ENCODE measurements at regions not wholly inside any gene's neighbourhood (a gene's known extent, or its start where the extent isn't known, plus 50 kb on each side); places are given as distances from the start of the nearest gene placed in this dataset.
"Not testable (repeated sequence)": the region's sequence is repeated elsewhere in the genome, so short reads cannot be mapped to it uniquely, and the experiment has no call there.

DNA sequence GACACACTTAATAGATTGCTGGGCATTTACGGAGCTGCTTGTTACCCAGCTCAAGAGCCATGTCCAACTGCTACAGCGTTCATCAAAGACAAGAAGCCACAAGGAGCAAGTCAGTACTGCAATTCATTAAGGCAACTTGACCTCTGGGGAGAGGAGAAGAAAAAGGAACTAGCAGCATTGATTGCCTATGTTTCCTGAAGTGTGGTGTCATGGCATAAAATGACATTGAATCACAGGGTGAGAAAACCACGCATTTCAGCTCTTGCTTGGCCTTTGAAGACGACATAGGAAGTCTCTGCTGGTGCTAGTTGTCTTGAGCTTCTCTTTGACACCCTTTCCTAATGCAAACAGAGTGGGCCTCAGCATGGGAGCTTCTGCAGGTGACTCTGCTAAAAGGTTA, 139.1 kb downstream of the CDH26 start:
- DNase-seq (ENCODE audit: low spot score): no peak

DNA sequence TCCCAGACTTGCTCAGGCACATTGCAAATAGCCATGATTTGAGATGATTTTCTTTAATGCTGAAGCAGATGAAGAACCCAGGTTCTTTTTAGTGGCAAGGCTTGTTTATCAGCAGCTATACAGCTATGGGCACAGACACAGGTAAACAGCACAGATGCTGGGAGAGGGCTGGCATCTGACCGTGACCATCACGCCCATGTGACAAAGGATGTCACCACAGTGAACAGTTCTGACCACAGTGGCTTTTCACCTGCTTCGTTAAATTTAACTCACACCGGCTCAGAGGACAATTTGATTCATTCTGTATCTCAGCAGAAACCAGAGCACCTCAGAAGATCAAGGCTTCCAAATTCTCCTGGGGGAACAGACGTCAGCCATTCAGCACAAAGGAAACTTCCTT, 142.6 kb downstream of the CDH26 start:
- DNase-seq (ENCODE audit: low spot score): no peak

DNA sequence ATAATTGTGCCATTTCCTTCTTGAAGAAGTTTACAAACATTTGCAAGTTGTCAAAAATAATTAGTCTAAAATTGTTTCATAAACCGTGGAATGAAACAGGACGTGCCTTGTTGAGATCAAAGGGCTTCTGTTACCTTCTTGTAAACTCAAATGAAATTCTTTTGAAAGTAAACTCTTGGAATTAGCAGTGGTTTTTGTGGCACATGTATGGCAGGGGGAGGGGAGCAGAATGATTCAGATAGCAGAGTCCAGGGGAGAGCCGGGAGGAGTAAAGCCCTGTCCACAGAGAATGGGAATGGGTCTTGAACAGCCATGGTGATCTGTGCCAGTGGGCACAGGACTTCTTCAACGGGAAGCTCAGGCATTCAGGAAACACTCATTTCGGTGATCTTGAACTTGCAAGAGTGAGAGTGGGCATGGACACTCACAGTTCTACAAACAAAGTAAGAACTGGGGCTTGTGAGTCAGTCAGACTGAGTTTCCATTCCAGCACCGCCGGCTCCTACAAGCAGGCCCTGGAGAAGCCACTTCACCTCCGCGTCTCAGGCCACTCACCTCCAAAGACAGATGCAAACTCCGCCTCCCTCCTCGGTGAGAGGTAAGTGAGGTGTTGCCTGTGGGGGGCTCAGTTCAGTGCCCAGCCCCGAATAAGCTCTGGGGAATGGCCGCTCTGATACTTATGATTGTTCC, 143.1 kb downstream of the CDH26 start:
- DNase-seq (ENCODE audit: low spot score): no peak

DNA sequence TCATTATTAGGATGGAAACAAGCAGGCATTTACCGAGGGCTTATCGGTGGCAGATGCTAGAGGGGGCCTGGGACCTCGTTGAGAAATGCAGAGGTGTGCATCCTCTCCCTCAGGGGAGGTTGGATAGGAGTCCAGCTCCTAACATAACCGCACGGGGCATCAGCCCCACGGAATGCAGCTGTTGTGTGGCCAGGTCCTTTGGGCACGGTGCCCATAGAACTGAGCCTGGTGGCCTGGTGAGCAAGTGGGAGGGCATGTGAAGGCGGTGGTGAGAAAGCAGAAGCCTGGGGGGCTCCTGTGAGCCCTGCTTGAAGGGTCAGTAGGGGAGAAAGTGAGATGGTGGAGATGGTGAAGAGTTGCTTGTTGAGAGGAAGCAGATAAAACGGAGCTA, 143.7 kb downstream of the CDH26 start:
- DNase-seq (ENCODE audit: low spot score): no peak

DNA sequence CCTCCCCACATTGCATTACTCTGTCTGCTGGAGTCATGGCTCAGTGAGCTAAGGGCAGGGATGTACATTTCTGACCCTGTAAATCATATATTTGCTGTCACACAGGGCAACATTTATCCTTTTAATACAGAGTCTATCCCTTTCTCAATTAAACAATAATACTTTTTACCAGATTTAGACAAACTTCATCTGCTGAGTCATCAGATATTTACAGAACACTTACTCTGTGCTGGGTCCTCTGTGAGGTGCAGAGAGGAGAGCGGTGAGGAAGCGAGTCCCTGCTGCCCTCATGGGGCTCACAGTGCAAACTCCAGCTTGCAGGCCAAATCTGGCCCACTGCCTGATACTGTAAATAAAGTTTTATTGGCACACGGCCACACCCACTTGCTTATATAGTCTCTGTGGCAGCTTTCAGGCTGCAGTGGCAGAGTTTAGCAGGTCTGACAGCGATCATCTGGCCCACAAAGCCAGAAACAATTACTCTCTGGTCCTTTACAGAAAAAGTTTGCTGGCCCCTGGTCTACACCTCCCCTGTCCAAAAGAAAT, 144.5 kb downstream of the CDH26 start:
- DNase-seq (ENCODE audit: low spot score): no peak

GRCh38 chr20:60104993-60105803, 147.0 kb downstream of the CDH26 start:
- no peak for DNase-seq (ENCODE audit: low spot score)

GRCh38 chr20:60106186-60106585, 148.0 kb downstream of the CDH26 start:
- not testable (repeated sequence) for DNase-seq (ENCODE audit: low spot score)

- no peak for DNase-seq (ENCODE audit: low spot score)
Observed at GRCh38 chr20:60107621-60108390, 149.6 kb downstream of the CDH26 start.

- DNase-seq (ENCODE audit: low spot score): no peak
Observed at GRCh38 chr20:60108397-60108796, 150.2 kb downstream of the CDH26 start.

GRCh38 chr20:60113024-60113724, 155.0 kb downstream of the CDH26 start:
- no peak for DNase-seq (ENCODE audit: low spot score)

GRCh38 chr20:60113771-60114170, 155.5 kb downstream of the CDH26 start:
- DNase-seq (ENCODE audit: low spot score): no peak

DNA sequence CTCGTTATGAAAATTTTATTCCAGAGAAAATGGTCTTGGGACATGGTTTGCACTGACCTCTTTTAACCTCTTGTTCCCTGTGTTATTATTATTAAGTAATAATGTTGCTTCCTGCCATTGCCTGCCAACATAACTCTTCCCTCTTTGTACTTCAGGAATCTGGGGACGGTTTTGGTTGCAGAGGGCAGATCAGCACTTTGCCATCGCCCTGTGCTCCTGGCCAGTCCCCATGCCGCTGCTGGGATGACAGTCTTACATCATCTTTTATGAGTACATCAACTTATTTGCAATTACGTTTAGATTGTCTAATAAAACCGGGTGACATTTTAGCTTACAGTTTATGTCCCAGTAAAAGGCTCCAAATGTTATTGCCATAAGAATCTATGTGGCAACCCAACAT, 157.2 kb downstream of the CDH26 start:
- DNase-seq (ENCODE audit: low spot score): no peak

DNA sequence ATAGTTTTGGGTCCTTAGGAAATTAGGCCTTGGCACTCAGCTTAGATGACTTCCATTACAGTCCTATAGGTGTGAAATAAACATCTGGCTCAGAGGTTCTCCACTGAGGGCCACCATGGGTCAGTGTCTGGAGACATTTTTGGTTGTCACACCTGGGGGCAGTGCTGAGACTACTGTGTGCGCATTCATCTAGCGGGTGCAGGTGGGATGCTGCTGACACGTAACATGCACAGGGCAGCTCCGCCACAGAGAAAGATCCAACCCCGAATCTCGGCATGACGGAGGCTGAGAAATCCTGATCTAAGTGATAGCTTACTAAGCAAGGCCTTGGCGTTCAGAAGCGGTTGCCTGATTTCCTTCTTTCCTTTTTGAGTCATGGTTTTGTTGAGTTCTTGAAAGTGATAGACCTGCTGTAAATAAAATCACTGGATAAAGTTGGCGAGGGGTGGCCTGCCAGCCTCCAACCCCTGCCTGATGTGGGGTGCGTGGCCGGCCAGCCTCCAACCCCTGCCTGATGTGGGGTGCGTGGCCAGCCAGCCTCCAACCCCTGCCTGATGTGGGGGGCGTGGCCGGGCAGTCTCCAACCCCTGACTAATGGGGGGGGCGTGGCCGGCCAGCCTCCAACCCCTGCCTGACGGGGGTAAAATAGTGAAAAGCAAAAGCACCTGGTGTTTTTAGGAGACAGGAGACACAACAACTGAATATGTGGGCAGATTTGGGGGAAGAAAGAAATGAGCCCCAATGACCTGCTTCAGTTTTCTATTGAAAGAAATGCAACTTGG, 158.1 kb downstream of the CDH26 start:
- no peak for DNase-seq (ENCODE audit: low spot score)

DNA sequence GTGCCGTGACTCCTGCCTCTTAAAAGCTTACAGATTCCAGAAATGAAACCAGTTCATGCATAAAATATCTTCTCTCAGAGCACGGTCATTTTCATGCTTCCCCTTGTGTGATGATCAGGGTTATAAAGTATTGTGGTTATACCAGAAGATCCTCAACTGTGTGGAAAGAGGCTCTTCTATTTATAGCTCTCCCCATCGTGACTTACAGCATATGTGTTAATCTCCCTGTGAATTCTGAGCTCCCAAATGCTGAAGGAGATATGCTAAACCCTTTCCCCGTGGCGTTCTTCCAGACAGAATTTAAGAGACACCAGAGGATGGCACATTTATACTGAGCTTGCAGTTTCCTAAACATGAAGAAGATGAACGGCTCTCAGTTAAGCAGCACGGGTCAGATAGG, 158.8 kb downstream of the CDH26 start:
- no peak for DNase-seq (ENCODE audit: low spot score)

DNA sequence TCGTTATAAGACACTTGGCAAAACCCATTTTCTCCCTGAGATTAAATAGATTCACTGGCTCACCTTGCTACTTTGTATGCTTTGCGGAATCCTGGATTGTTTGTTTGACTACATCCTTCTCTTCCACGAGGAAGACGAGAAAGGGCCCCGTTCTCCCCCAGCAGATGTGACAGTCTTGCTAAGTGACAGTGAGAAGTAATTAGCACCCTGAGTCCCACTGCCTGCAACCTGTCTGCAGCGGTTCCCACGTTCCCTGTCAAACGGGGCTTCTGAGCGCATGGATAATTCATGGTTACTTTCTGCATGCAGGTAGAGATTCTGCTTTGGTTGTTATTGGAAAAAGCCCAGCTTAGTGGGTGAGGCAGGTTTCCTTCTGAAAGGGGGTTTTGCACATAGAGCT, 163.7 kb downstream of the CDH26 start:
- no peak for DNase-seq (ENCODE audit: low spot score)

- DNase-seq (ENCODE audit: low spot score): no peak
Observed at GRCh38 chr20:60122671-60123070, 164.4 kb downstream of the CDH26 start.

GRCh38 chr20:60123096-60123495, 164.9 kb downstream of the CDH26 start:
- no peak for DNase-seq (ENCODE audit: low spot score)

GRCh38 chr20:60123652-60124051, 165.4 kb downstream of the CDH26 start:
- no peak for DNase-seq (ENCODE audit: low spot score)

GRCh38 chr20:60124776-60125381, 166.7 kb downstream of the CDH26 start:
- no peak for DNase-seq (ENCODE audit: low spot score)

DNA sequence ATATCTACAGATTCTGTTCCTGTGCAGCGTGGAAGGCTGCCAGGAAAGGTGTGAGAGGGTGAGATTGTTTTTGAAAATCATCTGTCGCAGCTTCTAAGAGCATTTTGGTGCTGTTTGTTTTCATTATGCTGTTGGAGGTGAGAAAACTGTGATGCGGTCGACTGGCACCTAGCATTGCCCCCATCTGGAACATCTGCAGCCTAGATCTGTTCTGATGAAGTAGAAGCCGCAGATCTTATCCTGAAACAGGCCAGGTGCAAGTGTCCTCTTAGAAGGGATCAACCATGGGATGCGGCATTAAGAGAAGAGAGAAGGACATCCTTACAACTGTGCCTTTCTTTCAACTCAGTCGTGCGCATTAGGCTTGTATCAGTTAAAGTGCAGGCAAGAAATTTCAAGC, 167.3 kb downstream of the CDH26 start:
- no peak for DNase-seq (ENCODE audit: low spot score)

GRCh38 chr20:60126975-60127374, 168.8 kb downstream of the CDH26 start:
- DNase-seq (ENCODE audit: low spot score): no peak
